Islet precursor cell (in vitro differentiated cells): ENCODE measurements at regions not wholly inside any gene's neighbourhood (a gene's known extent, or its start where the extent isn't known, plus 50 kb on each side); places are given as distances from the start of the nearest gene placed in this dataset.
A peak's percentile ranks its signal among the peaks of the same experiment; 100 is the strongest.
"Not testable (repeated sequence)": the region's sequence is repeated elsewhere in the genome, so short reads cannot be mapped to it uniquely, and the experiment has no call there.

ENCODE experiments used
- DNase-seq: peaks from one replicate; pipeline ENCODE4 v3.0.0-alpha.2; 2018

DNA sequence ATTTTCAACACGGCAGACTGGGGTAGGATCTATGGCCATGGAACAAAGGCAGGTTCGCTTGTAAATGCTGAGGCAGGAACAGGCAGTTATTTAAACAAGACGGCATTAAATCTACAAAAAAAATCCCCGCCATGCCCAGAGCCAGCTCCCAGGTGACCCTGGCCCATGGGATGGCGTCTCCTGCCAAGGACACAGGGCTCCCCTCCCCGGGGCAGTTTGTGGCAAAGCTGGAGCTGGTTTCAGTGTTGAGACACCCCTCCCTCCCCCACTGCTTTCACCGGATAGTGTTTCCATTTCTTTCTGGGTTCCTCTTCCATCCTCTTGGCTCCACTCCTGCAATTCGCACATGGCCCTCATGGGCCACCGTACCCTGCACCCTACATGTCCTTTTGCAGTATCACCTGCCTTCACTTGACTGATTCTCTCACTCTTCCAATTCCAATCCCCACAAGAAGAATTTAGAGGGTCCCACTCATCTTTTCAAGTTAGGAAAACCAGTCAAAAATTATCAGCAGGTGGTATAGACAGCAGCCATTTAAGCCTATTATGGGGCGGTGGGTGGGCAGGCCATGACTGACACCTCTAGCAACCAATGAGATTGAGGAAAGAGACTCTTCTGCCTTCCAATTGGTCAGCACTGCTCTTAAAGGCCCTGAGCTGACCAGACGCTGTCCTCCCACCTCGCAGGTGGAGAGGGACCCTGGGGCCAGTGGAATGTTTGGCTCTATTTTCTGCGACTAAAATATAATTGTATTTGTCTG is 52.0 kb downstream of the OLIG1 start:
- no peak for DNase-seq

DNA sequence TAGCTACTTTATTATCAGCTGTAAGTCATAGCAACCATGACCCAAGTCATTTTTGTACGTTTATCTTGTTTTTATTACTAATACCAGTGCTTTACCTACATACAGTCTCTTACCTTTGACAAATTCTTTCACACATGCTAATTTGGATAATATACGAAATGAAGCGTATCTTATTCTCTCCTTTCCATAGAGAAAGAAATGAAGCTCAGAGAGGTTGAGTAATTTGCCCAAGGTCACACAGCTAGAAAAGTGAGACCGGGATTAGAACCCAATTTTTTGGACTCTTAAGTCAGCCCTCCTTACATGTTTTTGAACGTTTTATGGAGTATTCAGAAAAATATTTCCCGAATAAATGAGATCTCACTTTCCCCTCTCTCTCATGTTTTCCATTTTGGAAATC is 52.6 kb downstream of the OLIG1 start:
- no peak for DNase-seq

DNA sequence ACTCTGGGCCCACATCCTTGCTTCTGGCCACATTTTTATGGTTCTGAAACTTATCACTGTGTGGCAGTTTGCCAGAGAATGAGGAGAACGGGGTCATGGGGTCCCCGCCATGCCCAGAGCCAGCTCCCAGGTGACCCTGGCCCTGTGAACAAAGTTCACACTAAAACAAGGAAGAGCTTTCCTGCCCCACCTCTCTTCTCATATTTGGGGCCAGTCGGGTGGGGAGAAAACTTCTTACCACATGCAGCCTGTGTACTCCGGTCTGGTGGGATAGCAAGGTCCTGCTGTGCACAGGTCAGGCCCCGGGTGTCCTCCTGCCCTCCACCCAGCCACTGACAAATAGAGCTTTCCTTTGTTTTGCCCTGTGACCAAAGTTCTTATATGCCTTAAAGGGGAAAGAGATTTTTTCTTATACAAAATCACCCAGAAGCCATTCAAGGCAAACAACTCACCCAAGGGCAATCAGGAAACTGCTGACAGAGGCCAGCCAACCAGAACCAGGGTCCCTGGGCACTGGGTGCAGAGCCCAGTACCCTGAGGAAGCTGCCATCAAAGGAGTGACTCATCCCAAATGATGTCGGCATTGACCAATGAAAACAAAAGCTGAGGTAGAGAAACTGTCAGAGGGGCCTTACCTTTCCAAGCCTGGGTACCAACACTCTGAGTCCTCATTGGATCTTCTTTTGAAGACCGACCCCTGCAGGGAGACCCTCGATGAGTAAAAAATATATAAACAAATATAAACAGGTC is 53.6 kb downstream of the OLIG1 start:
- DNase-seq = no peak

DNA sequence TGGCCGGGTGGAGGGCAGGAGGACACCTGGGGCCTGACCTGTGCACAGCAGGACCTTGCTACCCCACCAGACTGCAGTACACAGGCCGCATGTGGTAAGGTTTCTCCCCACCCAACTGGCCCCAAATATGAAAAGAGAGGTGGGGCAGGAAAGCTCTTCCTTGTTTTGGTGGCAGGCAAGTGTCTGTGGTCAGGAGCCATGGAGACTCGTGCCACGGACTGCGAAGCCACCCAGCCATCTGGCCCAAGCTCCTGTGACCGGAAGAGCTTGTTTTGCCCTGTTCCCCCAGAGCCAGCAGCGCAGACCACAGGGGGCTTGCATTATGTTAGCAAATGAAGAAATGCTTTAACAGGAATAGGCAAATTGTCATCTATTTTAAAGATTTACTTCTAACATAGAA is 54.9 kb downstream of the OLIG1 start:
- DNase-seq = no peak

DNA sequence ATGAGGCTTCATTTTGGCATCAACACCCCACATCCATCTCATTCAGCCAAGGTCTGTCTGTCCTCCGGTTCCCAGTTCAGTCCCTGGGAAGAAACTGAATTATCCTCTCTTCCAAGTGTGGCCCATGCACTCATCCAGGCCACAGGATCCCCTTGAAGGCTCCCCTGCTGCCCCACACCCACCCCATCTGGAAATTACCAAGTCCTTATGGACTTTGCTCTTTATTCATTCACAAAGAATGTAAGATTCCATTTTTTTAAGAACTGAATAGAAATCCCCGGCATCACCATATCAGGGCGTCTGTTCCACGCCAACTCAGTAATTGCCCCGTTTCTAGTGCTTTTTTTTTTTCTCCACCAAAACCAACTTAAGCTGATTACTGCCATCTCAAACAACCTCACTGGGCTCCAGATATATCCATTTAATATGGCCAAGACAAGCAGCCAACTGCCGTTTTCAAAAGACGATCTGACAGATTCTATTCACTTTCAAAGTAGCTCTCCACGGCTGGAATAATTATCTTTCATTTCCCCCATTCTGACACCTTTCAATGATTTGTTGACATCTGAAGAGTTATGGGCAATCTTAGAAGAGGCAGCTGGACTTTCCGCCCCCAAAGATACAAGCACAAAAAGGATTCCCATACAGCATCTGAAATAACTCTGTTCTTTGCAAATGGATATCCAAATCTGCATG is 55.9 kb downstream of the OLIG1 start:
- DNase-seq = no peak

DNA sequence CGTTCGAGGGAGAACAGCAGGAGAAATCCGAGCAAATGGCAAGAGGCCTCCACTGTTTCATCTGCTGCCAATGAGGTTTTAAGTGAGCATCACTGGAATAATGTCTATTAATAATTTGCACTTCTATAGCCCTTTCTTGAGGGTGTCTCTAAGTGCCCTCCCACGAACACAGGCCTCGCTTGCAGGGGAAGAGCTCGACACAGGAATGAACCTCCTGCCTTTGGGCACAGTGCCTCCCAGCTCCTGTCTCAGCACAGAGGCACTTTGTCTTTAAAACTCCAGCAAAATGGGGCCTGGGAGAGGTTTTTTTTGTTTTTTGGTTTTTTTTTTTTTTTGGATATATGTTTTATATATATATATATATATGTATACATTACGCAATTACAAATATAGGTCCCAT is 56.6 kb downstream of the OLIG1 start:
- no peak for DNase-seq

DNA sequence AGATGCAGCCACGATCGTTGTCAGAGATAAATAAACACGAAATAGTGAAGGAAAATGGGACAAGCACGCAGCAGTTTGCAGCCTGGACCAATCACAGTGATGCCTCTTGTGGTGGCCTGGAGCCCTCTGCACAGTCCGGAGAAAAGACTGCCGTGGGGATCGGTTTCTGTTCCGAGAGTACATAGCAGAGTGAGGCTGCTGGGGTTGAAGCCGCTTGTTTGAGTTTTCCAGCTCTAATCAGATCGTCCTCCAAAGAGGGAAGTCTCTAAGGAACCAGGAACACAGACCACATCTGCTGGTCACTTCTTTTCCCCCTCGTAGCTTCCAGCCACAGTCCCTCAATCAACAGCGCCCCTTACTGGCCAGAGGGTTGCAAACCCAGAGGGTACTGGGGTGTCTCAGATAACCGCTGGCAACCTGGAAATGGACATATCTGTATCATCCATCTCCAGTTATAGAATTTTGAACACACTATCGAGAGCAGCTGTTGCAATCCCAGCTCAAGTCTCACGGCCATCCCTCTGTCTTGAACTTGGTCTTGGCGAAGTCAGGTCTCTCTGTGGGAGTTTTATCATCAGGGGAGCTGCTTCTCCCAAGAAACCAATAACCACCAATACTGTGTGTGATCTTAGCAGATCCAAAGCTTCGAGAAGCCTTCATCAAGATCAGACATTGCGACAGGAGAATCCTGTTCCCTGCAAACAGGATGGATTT is 57.4 kb downstream of the OLIG1 start:
- DNase-seq = peak; percentile 88

DNA sequence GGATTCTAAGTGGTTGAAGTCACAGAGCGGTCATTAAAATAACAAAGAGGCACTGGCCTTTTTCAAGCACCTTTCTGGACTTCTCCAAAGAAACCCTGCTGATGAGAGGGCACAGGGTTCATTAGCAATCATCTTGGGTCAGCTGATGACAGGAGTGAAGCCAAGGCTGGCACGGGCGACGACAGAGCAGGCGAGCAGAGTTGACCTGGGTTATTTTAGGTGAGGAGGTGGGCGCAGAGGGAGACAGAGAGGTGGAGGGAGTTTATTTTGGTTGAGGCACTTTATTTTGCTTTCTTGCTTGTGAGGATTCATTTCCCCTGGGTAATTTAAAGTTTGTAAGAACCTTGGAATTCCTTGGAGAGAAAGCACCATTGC is 57.9 kb downstream of the OLIG1 start:
- DNase-seq = no peak

DNA sequence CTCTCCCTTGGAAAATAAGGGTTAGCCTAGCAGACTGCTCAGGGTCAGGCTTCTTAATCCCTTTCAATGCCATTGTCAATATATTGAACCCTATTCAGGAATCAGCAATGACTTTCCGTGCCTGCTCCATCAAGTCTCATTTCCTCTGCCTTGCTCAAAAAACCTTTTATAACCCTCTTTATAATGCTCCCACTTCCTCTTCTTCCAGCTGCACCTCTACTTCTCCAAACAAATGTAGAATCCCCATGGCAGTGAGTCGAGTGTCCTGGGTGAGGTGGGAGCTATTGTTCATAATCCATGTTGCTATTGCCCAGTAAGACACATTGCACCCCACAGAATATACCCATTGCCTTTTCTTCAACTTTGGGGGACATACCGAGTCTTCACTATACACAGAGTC is 58.6 kb downstream of the OLIG1 start:
- no peak for DNase-seq

DNA sequence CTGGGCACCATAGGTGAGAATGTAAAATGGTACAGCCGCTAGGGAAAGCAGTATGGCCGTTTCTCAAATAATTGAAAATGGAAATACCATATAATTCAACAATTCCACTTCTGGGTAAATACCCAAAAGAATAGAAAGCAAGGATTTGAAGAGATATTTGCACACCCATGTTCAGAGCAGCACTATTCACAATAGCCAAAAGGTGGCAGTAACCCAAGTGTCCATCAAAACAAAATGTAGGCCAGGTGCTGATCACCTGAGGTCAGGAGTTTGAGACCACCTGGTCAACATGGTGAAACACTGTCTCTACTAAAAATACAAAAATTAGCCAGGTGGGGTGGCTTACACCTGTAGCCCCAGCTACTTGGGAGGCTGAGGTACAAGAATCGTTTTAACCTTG is 62.1 kb downstream of the OLIG1 start:
- no peak for DNase-seq

DNA sequence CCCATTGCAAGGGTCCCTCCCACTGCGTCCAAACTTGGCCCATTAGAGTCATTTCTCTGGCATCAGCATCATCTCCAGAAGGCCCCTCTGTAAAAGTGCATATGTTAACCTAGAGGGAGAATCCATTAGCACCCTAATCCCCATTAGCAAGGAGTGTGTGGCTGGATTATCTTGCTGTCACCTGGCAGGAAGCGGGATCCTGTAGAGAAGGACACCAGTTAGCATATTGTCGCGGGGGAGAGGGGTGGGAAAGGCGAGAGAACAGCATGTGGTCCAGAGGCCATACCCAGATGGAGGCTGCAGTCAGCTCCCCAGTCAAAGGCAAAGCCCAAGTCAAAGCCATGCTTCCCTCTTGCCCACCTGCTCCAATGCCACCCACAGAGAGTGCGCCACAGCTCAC is 64.0 kb downstream of the OLIG1 start:
- no peak for DNase-seq

DNA sequence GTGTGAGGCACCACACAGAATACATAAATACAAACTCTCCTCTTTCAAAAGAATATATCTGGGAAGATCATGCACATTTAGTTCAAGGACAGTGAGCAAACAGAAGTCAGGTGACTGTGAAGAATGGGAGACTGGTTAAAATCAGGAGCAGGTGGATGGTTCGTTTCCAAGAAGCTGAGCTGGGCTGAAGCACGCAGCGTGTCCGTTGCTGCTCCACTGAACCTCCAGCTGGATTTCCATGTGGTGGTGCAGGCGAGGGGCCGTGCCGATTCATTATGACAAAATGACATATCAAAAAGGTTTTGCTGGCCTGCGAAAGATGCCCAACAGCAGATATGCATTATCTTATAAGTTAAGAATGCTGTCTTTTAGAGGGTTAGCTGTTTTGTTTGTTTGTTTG is 66.0 kb downstream of the OLIG1 start:
- DNase-seq = no peak

DNA sequence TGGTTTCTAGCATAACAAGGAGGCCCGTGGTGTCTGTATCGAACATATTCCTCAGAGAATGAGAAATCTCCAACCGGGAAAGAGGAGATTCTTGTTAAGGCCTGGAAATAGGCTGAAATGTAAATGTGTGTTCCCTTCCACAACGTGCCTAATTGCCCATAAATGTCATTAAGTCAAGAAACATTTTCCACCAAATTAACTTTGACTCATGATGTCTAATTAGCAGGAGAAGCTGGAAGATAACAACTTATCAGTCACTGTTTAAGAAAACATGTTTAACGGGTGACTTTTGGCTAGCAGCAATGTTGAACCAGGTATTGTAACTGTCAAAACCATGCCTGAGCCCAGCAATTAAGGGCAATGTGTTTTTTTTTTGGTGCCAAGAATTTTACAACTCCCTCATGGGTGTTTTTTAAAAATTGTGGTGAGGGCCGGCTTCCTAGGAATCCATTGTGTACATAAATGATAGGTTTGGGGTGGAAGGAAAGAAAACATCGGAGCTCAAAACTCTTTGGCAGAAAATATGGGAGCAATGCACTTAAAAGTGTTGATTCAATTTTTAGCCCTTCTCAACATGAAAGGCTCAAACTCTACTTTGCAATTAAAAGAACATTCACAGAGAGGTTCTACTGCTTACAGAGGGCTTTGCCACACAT is 67.0 kb downstream of the OLIG1 start:
- no peak for DNase-seq

DNA sequence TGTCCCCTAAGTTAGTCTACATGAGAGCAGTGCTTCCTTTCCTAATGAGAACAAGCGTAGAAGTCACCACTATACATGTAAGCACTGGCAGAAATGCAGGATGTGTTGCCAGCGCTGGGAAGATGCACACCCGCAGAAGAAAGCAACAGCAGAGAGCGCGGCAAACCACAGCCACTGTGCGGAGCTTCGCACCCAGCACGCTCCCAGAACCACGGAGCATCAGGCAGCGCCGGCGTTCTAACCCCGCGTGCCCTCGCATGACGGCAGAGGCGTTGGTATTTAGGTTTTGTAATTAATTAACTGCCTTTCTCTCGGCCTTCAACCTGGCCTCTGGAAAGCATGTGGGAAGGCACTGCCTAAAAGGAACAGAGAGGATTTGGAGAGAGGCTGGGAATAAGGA is 69.1 kb downstream of the OLIG1 start:
- no peak for DNase-seq

DNA sequence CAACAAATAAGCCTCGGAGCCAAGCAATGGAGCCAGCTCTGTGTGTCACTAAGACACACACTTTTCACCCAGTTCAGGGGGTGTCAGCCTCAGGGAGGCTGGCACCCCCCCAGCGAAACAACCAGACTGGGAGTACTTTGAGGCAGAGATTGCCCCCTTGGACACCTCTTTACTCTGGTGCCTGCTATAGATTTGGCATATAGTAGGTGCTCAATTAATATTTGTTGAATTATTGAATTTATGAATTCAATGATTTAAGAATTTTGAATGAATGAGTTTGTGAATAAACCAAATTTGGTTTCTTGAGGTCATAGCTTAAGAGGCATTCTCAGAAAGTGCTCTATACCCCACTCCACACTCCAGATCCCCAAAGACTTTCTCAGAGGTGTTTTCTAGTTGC is 70.3 kb downstream of the OLIG1 start:
- no peak for DNase-seq

DNA sequence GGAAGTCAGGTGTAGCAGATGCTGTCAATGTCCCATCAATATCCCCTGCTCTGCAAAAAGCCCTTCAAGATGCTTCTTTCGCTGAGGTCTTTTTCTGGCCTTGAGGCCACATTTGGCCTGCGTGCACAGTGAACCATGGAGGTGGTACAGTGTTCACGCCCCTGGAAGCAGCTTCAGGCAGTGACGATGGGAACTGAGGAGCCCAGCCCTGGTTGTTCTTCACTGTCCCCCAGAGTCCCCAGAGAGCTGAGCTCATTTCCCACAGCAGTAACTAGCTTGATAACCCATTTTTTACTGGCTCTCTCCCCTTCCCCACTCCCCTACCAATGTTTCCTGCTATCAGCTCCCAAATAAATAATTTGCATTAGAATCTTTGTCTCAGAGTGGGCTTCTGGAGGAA is 76.5 kb downstream of the OLIG1 start:
- DNase-seq = no peak

DNA sequence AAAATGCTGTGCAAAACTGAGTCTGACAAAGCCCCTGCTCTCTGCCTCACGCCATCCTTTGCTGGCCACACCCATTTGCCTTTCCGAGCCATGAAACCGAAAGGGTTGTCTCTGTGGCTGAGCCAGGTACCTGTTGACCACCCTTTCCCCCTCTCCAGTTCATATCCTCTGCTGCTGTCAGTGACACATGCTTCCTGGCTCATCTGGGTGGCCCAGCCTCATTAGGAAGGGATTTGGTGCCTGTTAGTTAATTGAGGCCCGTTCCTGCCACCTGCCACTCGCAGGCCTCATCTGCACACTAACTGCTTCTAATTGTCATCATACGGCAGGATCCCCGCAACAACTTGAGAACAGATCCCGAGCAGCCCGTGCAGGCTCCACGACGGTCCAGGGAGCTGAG is 79.2 kb downstream of the OLIG1 start:
- no peak for DNase-seq

DNA sequence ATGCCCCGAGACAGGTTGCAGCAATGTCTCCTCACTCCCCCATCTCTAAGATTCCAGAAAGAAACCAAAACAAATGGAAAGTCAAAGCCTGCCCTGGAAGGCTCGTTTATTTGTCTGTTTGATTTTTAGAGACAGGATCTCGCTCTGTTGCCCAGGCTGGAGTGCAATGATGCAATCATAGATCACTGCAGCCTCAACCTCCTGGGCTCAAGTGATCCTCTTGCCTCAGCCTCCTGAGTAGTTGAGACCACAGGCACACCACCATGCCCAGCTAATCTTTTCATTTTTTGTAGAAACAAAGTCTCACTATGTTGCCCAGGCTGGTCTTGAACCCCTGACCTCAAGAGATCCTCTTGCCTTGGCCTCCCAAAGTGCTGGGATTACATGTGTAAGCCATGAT is 78.8 kb upstream of the IFNAR2 start:
- DNase-seq = not testable (repeated sequence)

DNA sequence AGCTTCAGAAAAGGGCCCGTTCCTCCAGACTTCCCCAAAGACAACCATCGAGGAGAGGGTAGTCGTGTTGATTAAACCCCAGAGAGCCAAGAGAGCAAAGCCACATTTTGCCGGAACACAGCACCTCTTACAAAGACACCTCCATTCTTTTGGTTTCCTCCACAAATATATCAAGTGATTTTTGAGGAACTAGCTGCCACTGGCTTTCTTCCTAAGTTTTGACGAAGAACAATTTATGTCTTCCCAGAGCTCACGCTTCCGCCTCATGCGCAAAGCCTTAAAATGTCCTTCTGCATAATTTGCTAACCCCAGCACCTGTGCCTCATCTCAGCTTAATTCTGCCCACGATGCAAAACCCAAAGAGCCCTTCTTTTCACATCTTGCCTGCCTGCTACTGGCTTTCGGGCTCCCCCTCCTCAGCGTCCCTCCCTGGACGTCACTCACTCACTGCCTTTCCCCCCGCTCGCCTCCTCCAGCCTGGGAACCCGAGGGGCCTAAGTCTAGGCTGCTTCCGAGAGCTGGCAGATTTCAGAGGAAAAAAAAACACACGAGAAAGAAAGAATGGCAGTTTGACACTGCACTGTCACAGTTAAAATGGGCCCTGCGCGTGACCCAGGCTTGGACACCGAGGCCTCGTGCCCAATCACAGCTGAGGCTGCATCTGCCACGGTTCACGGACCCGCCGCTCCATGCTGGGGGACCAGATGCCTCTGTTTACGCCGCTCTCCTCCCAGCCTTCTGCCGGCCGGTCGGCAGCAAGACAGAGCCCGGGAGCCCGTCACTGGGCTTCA is 77.6 kb upstream of the IFNAR2 start:
- no peak for DNase-seq

DNA sequence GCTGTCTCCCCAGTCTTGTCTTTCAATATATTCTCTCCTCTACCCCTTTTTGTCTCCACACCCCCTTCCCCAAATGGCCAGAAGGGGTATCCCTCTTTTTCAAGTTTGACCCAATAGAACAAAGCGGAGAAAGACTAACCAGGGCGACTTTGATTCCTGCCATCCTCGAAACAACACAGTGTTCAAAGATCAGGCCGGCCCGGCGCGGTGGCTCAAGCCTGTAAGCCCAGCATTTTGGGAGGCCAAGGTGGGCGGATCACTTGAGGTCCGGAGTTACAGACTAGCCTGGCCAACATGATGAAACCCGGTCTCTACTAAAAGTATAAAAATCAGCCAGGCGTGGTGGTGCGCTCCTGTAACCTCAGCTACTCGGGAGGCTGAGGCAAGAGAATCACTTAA is 77.0 kb upstream of the IFNAR2 start:
- DNase-seq = no peak

DNA sequence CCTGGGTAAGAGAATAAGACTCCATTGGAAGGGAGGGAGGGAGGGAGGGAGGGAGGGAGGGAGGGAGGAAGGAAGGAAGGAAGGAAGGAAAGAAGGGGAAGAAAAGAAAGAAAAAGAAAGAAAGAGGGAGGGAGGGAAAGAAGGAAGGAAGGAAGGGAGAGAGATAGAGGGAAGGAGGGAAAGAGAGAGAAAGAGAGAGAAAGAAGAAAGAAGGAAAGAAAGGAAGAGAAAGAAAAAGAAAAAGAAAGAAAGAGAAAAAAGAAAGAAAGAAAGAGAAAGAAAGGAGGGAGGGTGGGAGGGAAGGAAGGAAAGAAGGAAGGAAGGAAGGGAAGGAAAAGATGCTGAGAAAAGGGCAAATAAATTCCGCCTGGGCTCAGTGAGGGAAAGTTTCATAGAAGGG is 74.7 kb upstream of the IFNAR2 start:
- no peak for DNase-seq

DNA sequence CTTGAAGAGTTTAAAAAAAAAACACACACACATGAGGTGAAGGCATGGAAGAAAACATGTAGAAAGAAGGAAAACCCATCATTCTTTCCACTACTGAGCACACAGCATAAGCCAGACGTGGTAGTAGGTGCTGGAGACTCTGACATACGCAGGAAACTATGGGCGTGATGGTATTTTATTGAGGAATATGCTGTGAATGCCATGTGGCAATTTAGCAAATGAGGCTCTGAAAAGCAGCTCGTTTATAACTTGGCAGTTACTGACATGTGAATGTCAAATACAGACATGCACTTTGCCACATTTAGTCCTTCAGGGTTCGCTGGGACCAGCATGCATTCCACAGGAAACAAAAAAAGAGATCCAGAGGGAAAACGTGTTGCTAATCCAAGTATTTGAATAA is 74.3 kb upstream of the IFNAR2 start:
- DNase-seq = no peak
